ENCODE measurements at regions not wholly inside any gene's neighbourhood (a gene's known extent, or its start where the extent isn't known, plus 50 kb on each side); places are given as distances from the start of the nearest gene placed in this dataset.
A peak's percentile ranks its signal among the peaks of the same experiment; 100 is the strongest.
"Not testable (repeated sequence)": the region's sequence is repeated elsewhere in the genome, so short reads cannot be mapped to it uniquely, and the experiment has no call there.

- intact Hi-C loops (cut with DNase I) = no loop called here
- peak in 1 of 2 donors; percentile 31 for ATAC-seq
- DNase-seq = no peak
Measured at GRCh38 chr16:65757064-65757463, 609.4 kb upstream of the CDH5 start.

DNA sequence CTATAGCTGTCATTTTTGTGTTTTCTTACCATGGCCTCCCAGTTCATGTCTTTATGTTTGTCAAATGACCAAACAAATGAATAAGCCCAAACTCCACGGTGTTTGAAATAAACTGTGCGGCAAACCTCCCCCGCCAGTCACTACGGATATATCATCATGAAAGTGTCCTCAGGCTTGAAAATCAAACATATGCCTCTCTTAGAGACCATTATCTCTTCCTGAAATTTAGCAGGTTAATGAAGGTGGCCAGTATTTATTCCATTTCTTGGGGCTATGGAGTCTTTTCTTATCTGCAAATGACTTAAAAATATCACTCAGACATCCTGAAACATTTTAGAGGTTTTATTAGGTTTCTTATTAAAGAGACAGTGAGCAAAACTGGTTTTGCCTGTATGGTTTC is 610.3 kb upstream of the CDH5 start:
- DNase-seq (no peak), ATAC-seq (no peak)
- intact Hi-C loops (cut with DNase I) = no loop called here

GRCh38 chr16:65754820-65755691 is 611.4 kb upstream of the CDH5 start:
- ATAC-seq = peak in 1 of 2 donors; percentile 16
- intact Hi-C loops (cut with DNase I) = no loop called here

DNA sequence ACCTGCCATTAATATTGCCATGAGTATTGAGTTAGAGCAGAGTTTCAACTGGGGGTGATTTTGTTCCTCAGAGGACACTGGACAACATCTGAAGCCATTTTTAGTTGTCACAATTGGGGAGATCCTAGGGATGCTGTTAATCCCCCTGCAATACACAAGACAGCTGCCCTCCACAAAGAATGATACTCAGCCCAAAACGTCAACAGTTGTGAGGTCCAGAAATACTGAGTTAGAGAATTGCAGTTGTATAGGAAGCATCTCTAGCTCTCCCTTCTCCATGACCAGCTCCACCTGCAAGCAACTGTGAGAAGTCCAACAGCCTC is 614.0 kb upstream of the CDH5 start:
- no peak for ATAC-seq
- intact Hi-C loops (cut with DNase I) = no loop called here
- DNase-seq = no peak

More at GRCh38 chr16:65754820-65755691, 611.4 kb upstream of the CDH5 start:
- DNase-seq = peak; percentile 23

DNA sequence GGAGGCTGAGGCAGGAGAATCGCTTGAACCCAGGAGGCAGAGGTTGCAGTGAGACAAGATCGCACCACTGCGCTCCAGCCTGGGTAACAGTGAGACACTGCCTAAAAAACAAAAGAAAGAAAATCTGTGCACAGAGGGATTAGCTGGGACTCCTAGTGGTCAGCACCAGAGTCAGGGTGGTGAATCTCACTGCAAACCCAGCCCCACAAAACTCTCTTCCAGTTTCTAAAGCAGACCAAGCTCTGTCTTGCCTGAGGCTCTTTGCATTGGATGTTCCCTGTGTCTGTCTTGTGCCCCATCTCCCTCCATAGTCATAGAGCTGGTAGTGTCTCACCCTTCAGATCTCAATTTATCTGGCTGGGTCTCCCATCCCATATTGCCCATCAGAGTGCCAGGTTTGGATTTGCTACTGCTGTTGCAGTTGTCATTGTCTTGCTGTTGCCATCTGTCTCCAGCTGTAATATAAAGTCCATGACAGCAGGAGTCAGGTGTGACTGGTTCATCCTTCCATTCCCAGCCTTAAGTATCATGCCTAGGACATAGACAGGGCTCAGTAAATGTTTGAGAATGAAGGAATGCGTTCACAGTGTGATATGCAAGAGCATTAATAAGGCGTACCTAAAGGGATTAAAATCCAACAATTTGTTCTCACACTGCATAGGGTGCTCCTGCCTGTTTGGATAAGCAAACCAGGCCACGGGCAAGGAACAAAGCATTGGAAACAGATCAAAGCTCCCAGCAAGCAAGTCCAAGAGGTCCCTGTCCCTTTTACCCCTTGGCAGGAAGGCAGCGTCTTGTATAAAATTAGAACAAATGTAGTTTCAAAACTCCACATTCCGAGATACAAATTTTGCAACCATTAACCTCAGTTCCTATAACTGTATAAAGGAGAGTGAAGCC is 614.6 kb upstream of the CDH5 start:
- no peak for DNase-seq
- intact Hi-C loops (cut with DNase I) = no loop called here
- ATAC-seq = no peak

GRCh38 chr16:65749506-65749905 is 617.0 kb upstream of the CDH5 start:
- ATAC-seq (no peak), DNase-seq (no peak)
- intact Hi-C loops (cut with DNase I) = no loop called here

DNA sequence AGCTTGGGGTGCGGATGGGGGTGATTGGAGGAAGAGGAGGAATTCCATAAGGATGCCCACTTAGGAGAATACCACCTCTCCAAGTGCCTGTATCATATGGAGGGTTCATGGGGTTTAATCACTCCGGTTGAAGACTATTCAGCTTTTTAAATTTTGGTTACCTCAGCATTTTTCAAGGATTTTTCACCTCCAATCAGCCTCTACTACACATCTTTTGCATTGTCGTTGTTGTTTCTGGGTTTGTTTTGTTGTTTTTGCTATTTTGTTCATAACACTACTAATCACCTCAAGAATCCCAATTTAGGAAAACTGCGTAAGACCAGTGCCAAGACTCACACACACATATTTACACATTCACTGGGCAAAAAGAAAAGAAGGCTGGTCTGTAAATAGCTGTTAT is 619.5 kb upstream of the CDH5 start:
- intact Hi-C loops (cut with DNase I) = no loop called here
- DNase-seq = no peak
- ATAC-seq = no peak

DNA sequence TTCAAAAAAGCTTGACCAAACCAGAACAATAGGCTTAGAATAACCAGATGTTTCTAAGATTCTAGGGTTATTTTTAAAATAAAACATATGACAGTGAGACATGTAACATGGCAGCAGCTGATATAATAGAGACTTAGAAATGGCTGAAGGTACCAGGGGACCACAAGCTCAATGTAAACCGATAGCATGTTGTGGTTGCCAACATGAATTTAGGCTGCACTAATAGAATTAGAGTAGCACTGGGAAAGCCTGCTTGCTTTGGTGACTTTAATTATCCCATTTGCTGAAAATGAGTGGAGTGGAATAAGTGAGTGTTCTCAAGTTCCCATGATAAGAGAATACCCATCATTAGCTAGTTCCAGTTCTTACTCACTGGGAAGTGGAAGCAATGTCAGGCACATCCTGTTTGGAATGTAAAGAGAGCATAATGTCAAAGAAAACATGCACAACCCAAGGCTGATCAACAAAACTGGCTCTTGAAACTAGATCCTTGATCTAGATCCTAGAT is 621.2 kb upstream of the CDH5 start:
- ATAC-seq (no peak), DNase-seq (no peak)
- intact Hi-C loops (cut with DNase I) = no loop called here

DNA sequence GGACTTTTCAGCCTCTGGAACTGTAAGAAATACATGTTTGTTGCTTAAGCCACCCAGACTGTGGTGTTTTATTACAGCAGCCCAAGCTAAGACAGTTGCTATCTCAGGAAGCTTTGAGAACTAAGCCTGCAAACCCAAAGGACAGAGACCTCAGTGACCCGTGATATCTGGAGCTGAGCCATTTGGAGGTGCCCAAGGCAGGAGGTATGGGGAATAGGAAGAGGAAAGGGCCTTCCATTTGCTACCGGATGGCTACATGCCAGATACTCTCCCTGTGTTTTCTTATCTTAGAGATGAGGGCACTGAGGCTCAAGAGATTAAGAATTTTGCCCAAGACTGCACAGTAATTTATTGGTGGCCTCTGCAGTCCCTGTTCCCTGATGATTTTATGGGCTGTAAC is 622.1 kb upstream of the CDH5 start:
- ATAC-seq (no peak), DNase-seq (no peak)
- intact Hi-C loops (cut with DNase I) = no loop called here

DNA sequence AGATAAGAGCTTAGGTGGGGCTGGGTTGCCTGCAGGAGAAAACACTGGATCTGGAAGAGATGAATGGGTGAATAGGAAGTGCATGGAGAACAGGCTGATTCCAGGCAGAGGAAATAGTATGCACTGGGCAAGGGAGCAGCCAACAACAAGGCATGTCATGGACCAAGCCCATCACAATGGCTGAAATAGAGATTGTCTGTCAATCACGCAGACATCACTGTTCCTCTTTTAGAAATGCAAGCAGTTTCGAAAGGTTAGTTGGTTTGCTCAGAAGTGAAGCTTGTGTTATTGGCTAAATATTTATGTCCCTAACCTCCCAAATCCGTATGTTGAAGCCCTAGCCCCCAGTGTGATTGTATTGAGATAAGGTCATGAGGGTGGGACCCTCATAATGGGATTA is 621.7 kb upstream of the CDH11 start:
- intact Hi-C loops (cut with DNase I) = no loop called here
- DNase-seq = no peak
- ATAC-seq = no peak

- intact Hi-C loops (cut with DNase I) = no loop called here
- no peak for DNase-seq
- no peak for ATAC-seq
Measured at GRCh38 chr16:65740711-65741110, 618.8 kb upstream of the CDH11 start.

DNA sequence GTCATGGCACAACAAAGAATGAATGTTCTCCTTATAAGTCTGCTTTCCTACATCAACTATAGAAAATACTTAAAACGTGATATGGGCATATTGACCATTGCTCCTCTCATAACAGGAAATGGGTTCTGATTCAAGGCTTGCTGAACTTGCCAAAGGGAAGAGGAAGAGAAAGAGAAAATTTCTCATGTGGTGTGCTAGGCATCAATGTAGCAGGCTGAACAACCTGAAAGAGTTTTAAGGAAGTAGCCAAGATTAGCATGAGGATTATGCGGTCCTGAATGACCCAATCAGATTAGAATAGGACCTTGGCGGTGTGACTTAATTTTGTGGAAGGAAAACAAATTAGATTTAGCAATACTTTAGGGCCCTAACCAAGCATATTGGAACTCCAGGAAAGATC is 617.7 kb upstream of the CDH11 start:
- DNase-seq = no peak
- ATAC-seq = no peak
- intact Hi-C loops (cut with DNase I) = no loop called here

DNA sequence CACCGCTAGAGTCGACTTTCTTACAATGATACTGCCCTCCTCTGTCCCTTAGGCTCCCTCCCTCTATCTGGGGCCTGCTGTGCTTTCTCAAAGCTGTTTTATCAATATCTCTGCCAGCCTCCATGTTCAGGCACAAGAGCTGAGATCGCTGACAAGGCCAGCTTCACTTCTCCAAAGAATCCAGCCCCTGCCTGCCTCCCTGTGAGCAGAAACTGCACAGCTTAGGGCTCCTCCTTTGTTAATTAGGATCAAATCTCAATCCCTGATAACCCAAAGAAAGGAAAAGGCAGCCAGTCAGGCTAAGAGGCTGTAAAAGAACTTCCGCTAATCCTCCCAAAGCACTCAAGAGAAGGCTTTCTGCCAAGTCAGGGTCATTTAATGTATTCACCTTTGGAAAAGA is 616.0 kb upstream of the CDH11 start:
- intact Hi-C loops (cut with DNase I) = no loop called here
- DNase-seq (no peak), ATAC-seq (peak in 1 of 2 donors; percentile 31)

GRCh38 chr16:65735615-65736014 is 613.8 kb upstream of the CDH11 start:
- intact Hi-C loops (cut with DNase I); ATAC-seq; DNase-seq: not testable (repeated sequence)

GRCh38 chr16:65733721-65734120 is 611.9 kb upstream of the CDH11 start:
- ATAC-seq = no peak
- intact Hi-C loops (cut with DNase I) = no loop called here
- DNase-seq = no peak

- DNase-seq (no peak), ATAC-seq (peak in 1 of 2 donors; percentile 23)
- intact Hi-C loops (cut with DNase I) = no loop called here
Measured at GRCh38 chr16:65731833-65732232, 610.0 kb upstream of the CDH11 start.

- ATAC-seq (no peak), DNase-seq (no peak)
- intact Hi-C loops (cut with DNase I) = loop anchor here in 1 of 2 donors (10.0 kb wide), 1 partner anchor 54 kb away; no protein-coding TSS in a partner anchor
Measured at GRCh38 chr16:65728652-65729051, 606.8 kb upstream of the CDH11 start.

- peak; percentile 27 for DNase-seq
- ATAC-seq = peak in 1 of 2 donors; percentile 10
- intact Hi-C loops (cut with DNase I) = loop anchor here in 1 of 2 donors (10.0 kb wide), 1 partner anchor 53 kb away; no protein-coding TSS in a partner anchor
Measured at GRCh38 chr16:65728167-65728566, 606.3 kb upstream of the CDH11 start.

- intact Hi-C loops (cut with DNase I) = loop anchor here in 1 of 2 donors (10.0 kb wide), 1 partner anchor 53 kb away; no protein-coding TSS in a partner anchor
- DNase-seq (no peak), ATAC-seq (no peak)
Measured at GRCh38 chr16:65727534-65728137, 605.8 kb upstream of the CDH11 start.
